HepG2 (cell line): ENCODE measurements at regions not wholly inside any gene's neighbourhood (a gene's known extent, or its start where the extent isn't known, plus 50 kb on each side); places are given as distances from the start of the nearest gene placed in this dataset.
A peak's percentile ranks its signal among the peaks of the same experiment; 100 is the strongest.

ENCODE experiments used
- ATAC-seq: fragments of 200-7000 bp; cut with Tn5 transposase; 3 replicates; pipeline ENCODE4 v1.9.1; 2020; ENCODE audit warnings: mild to moderate bottlenecking, moderate library complexity
- BruUV-seq: library from RNA; stranded (reverse); fragments of 400-500 nt; replicated peaks from 2 replicates; lab custom pipeline; 2021; lab: Mats Ljungman, UMichigan
- CTCF ChIA-PET: fragments of 300-600 bp; formaldehyde crosslinking; extraction: SDS; loops from one replicate; lab custom pipeline; 2021; ENCODE audit warnings: low total read pairs, inconsistent platforms, low intra/inter-chr PET ratio; lab: Yijun Ruan, JAX
- POLR2A ChIA-PET: fragments of 350-600 bp; sonication (Branson Sonifier 250); formaldehyde crosslinking; loops from one replicate; lab custom pipeline; 2020; ENCODE audit warnings: antibody characterized with exemption, inconsistent platforms; lab: Yijun Ruan, JAX
- DNase-seq: peaks from one replicate; pipeline ENCODE4 v3.0.0-alpha.2; 2015; ENCODE audit warnings: low spot score
- FAIRE-seq: peaks from 3 replicates; lab custom pipeline; 2011; peaks lifted over from hg19 to GRCh38; lab: Jason Lieb, UNC
- H2AFZ ChIP-seq: one replicate; pipeline ENCODE4 v1.6.1; 2011; ENCODE audit warnings: low read length, inconsistent platforms
- H3K27ac ChIP-seq: fragments of 300-600 bp; 3 replicates; pipeline ENCODE4 v1.8.0; 2011; ENCODE audit warnings: mixed run types, mild to moderate bottlenecking, mixed read lengths, low read length, inconsistent platforms; ENCODE audit not compliant: insufficient read depth; ENCODE audit errors: extremely low read length
- H3K27me3 ChIP-seq, 2 experiments: fragments of 200-600 bp in 1 of 2; 2 replicates in 1 of 2; 3 replicates in 1 of 2; pipeline versions ENCODE4 v1.6.0 to v1.8.0; 2011; ENCODE audit warnings: low read length in 2 of 2, mild to moderate bottlenecking in 2 of 2, moderate library complexity in 2 of 2, inconsistent platforms in 1 of 2; ENCODE audit not compliant: insufficient read depth in 2 of 2, control insufficient read depth in 1 of 2
- H3K36me3 ChIP-seq, 2 experiments: fragments of 200-600 bp in 1 of 2; replicated peaks in 1 of 2; 2 replicates in 1 of 2; 3 replicates in 1 of 2; pipeline versions ENCODE4 v1.5.1 to v1.8.0; 2011; ENCODE audit warnings: low read length in 2 of 2, inconsistent platforms in 1 of 2; ENCODE audit not compliant: insufficient read depth in 2 of 2, control insufficient read depth in 1 of 2
- H3K4me1 ChIP-seq: 2 replicates; pipeline ENCODE4 v1.5.1; 2012; ENCODE audit warnings: low read length, inconsistent platforms; ENCODE audit not compliant: insufficient read depth
- H3K4me2 ChIP-seq: 2 replicates; pipeline ENCODE4 v1.6.0; 2011; ENCODE audit warnings: low read depth, low read length, inconsistent platforms
- H3K4me3 ChIP-seq, 3 experiments: fragments of 200-600 bp in 1 of 3; sonication (generic), shearing (Covaris generic) in 1 of 3; replicated peaks in 1 of 3; 2 replicates each; pipeline ENCODE4 v1.5.1; 2011 to 2016; ENCODE audit warnings: low read length in 3 of 3, inconsistent platforms in 2 of 3, low read depth in 2 of 3, mild to moderate bottlenecking in 2 of 3, control low read depth in 1 of 3, mixed read lengths in 1 of 3; ENCODE audit not compliant: insufficient read depth in 1 of 3
- H3K79me2 ChIP-seq: one replicate; pipeline ENCODE4 v1.6.1; 2011; ENCODE audit warnings: low read length, inconsistent platforms; ENCODE audit not compliant: insufficient read depth
- H3K9ac ChIP-seq: 2 replicates; pipeline ENCODE4 v1.6.0; 2011; ENCODE audit warnings: mild to moderate bottlenecking, low read depth, low read length, inconsistent platforms; ENCODE audit not compliant: insufficient read depth
- H3K9me3 ChIP-seq: 2 replicates; pipeline ENCODE4 v1.5.1; 2012; ENCODE audit warnings: mild to moderate bottlenecking, low read length
- H4K20me1 ChIP-seq: 2 replicates; pipeline ENCODE4 v1.6.0; 2011; ENCODE audit warnings: inconsistent platforms, mild to moderate bottlenecking, low read length, moderate library complexity; ENCODE audit not compliant: insufficient read depth
- HES4 ChIP-seq: sonication (generic); formaldehyde crosslinking; IDR thresholded peaks from 2 replicates; pipeline ENCODE4 v1.9.0; 2021; ENCODE audit warnings: mild to moderate bottlenecking, missing genetic modification reagents, borderline replicate concordance
- MAFF ChIP-seq: IDR thresholded peaks from 2 replicates; pipeline ENCODE4 v1.6.1; 2011; ENCODE audit warnings: low read depth, low read length, improper control_type of control experiment
- MAFK ChIP-seq, 2 experiments: IDR thresholded peaks in 1 of 2; conservative IDR thresholded peaks in 1 of 2; 2 replicates each; pipeline ENCODE4 v1.6.1; 2011; ENCODE audit warnings: improper control_type of control experiment in 2 of 2, low read length in 2 of 2
- ZBTB21 ChIP-seq: sonication (generic); formaldehyde crosslinking; IDR thresholded peaks from 2 replicates; pipeline ENCODE4 v1.4.0; 2020; ENCODE audit warnings: missing genetic modification reagents
- ZHX1 ChIP-seq: sonication (generic); formaldehyde crosslinking; IDR thresholded peaks from 2 replicates; pipeline ENCODE4 v1.8.1; 2022; ENCODE audit warnings: low read depth, mild to moderate bottlenecking, missing genetic modification reagents
- ZNF333 ChIP-seq: sonication (generic); formaldehyde crosslinking; IDR thresholded peaks from 2 replicates; pipeline ENCODE4 v1.4.0; 2020; ENCODE audit warnings: mild to moderate bottlenecking, missing genetic modification reagents, borderline replicate concordance
- ZNF432 ChIP-seq: sonication (generic); formaldehyde crosslinking; IDR thresholded peaks from 2 replicates; pipeline ENCODE4 v1.5.0; 2020; ENCODE audit warnings: missing genetic modification reagents, mild to moderate bottlenecking, borderline replicate concordance
- ZNF441 ChIP-seq: sonication (generic); formaldehyde crosslinking; IDR thresholded peaks from 2 replicates; pipeline ENCODE4 v1.7.0; 2021; ENCODE audit warnings: missing genetic modification reagents, borderline replicate concordance
- ZNF7 ChIP-seq: IDR thresholded peaks from 2 replicates; pipeline ENCODE4 v1.6.1; 2016; ENCODE audit warnings: missing biosample characterization, missing genetic modification reagents
- ZNF747 ChIP-seq: sonication (generic); formaldehyde crosslinking; IDR thresholded peaks from 2 replicates; pipeline ENCODE4 v1.8.1; 2023; ENCODE audit warnings: missing genetic modification reagents, mild to moderate bottlenecking, borderline replicate concordance
- ZNF761 ChIP-seq: sonication (generic); formaldehyde crosslinking; conservative IDR thresholded peaks from 2 replicates; pipeline ENCODE4 v1.4.0; 2020; ENCODE audit warnings: mild to moderate bottlenecking, missing genetic modification reagents
- WGBS: methylation state at CpG from one replicate; pipeline ENCODE4 v1.1.6; 2017; ENCODE audit warnings: low lambda C conversion rate; 5-methylcytosine and 5-hydroxymethylcytosine counted together
- in situ Hi-C: cut with HindIII; loops from 2 replicates; pipeline ENCODE4 v1.10.0; 2017; ENCODE audit warnings: low pct_unique_long_range_greater_than_20kb; ENCODE audit not compliant: extremely low pct_ligation_motif_present
- intact Hi-C: fragments of 100-400 bp; cut with micrococcal nuclease; formaldehyde crosslinking; loops from one replicate; pipeline ENCODE4 v1.10.0; 2022; ENCODE audit not compliant: unreplicated experiment

GRCh38 chr7:79862447-79863210, 272.0 kb upstream of the GNAI1 start:
- Histone ChIP-seq H3K79me2 (no peaks in the 10 kb centered on the region), H3K4me3 (no peak overlapping the region), H3K36me3 (no peaks in the 10 kb centered on the region), H3K9me3 (no peaks in the 10 kb centered on the region), H3K4me1 (no peaks in the 10 kb centered on the region), H3K27me3 (no peaks in the 10 kb centered on the region), H2AFZ (no peak overlapping the region), H3K9ac (no peak overlapping the region), H3K4me2 (no peak overlapping the region), H3K27ac (no peak overlapping the region), H4K20me1 (no peaks in the 10 kb centered on the region)
- in situ Hi-C loops: no loop called here
- WGBS: 1% methylated on average over 5 of the region's 5 CpGs
- intact Hi-C loops: no loop called here
- ChIA-PET CTCF (no interaction called here), POLR2A (no interaction called here)
- TF ChIP-seq HES4: no peak
- TF ChIP-seq MAFK (conservative IDR thresholded peaks at IDR 0.05 in 1 of 2, IDR thresholded peaks at IDR 0.05 in 1 of 2; ENCODE audit: low read length in 2 of 2): peak in 1 of 2 experiments; percentile 81; a peak in 2 of 4 replicates
- no peak for TF ChIP-seq ZNF747
- no peak for TF ChIP-seq ZNF441 (CRISPR knock-in tag)
- TF ChIP-seq ZBTB21: no peak
- no peak for TF ChIP-seq ZNF761 (CRISPR knock-in tag)
- peak; percentile 53; the same call in 1 of the 2 replicates for TF ChIP-seq MAFF
- no peak for ATAC-seq
- DNase-seq: no peak
- no TSS peak for BruUV-seq
- no peak for FAIRE-seq

- ChIA-PET POLR2A (no interaction called here), CTCF (no interaction called here)
- no peak overlapping the region for H3K4me2 ChIP-seq
- WGBS: 0% methylated on average over 1 of the region's 1 CpG
- BruUV-seq: no TSS peak
- DNase-seq (no peak), ATAC-seq (no peak), FAIRE-seq (no peak)
- H3K4me1 ChIP-seq: no peaks in the 10 kb centered on the region
- H2AFZ ChIP-seq: no peak overlapping the region
- H3K9me3 ChIP-seq: no peaks in the 10 kb centered on the region
- H3K4me3 ChIP-seq: no peak overlapping the region
- intact Hi-C loops: no loop called here
- H3K36me3 ChIP-seq: no peaks in the 10 kb centered on the region
- in situ Hi-C loops: no loop called here
- H3K79me2 ChIP-seq: no peaks in the 10 kb centered on the region
- H3K27me3 ChIP-seq: no peaks in the 10 kb centered on the region
- no peak overlapping the region for H3K27ac ChIP-seq
- H4K20me1 ChIP-seq: no peaks in the 10 kb centered on the region
- no peak overlapping the region for H3K9ac ChIP-seq
- TF ChIP-seq ZNF7 (CRISPR knock-in tag): no peak
- TF ChIP-seq ZNF333 (CRISPR knock-in tag): no peak
- TF ChIP-seq ZNF432 (CRISPR knock-in tag): no peak
- no peak for TF ChIP-seq ZHX1
Measured at GRCh38 chr7:79855172-79855571, 279.5 kb upstream of the GNAI1 start.
